Calu3 (cell line): ENCODE measurements at regions not wholly inside any gene's neighbourhood (a gene's known extent, or its start where the extent isn't known, plus 50 kb on each side); places are given as distances from the start of the nearest gene placed in this dataset.
"Not testable (repeated sequence)": the region's sequence is repeated elsewhere in the genome, so short reads cannot be mapped to it uniquely, and the experiment has no call there.

Experiments used
- BruUV-seq: library from RNA; stranded (reverse); fragments of 400-500 nt; replicated peaks from 2 replicates; lab custom pipeline; 2021; lab: Mats Ljungman, UMichigan
- CTCF ChIA-PET: fragments of 300-600 bp; sonication (Branson Sonifier 250); formaldehyde crosslinking; loops from one replicate; lab custom pipeline; 2022; ENCODE audit warnings: antibody characterized with exemption; lab: Charles Lee
- DNase-seq: peaks from one replicate; pipeline ENCODE4 v3.0.0; 2022
- H3K27ac Mint-ChIP-seq: one replicate; pipeline ENCODE4 v1.8.0; 2022; ENCODE audit warnings: mixed read lengths; ENCODE audit not compliant: unreplicated experiment
- H3K27me3 Mint-ChIP-seq: one replicate; pipeline ENCODE4 v1.8.0; 2022; ENCODE audit warnings: mixed read lengths; ENCODE audit not compliant: unreplicated experiment
- H3K36me3 Mint-ChIP-seq: one replicate; pipeline ENCODE4 v1.8.0; 2022; ENCODE audit warnings: mild to moderate bottlenecking, moderate library complexity, mixed read lengths; ENCODE audit not compliant: insufficient read depth, unreplicated experiment
- H3K4me1 Mint-ChIP-seq: one replicate; pipeline ENCODE4 v1.8.0; 2022; ENCODE audit warnings: mild to moderate bottlenecking, low read depth, mixed read lengths; ENCODE audit not compliant: unreplicated experiment
- H3K4me3 Mint-ChIP-seq: one replicate; pipeline ENCODE4 v1.8.0; 2022; ENCODE audit warnings: mild to moderate bottlenecking, low read depth, moderate library complexity, mixed read lengths; ENCODE audit not compliant: unreplicated experiment
- H3K9me3 Mint-ChIP-seq: one replicate; pipeline ENCODE4 v1.8.0; 2022; ENCODE audit warnings: low read depth, mixed read lengths; ENCODE audit not compliant: unreplicated experiment
- CTCF ChIP-seq: fragments of 200-600 bp; IDR thresholded peaks from one replicate; pipeline ENCODE4 v1.8.0; 2022; ENCODE audit warnings: antibody characterized with exemption; ENCODE audit not compliant: unreplicated experiment
- intact Hi-C: fragments of 100-400 bp; cut with micrococcal nuclease; formaldehyde crosslinking; loops from one replicate; pipeline ENCODE4 v1.10.0; 2022; ENCODE audit not compliant: unreplicated experiment

GRCh38 chr13:90938848-90939247 is 408.6 kb upstream of the MIR17HG start:
- no peak for TF ChIP-seq CTCF

GRCh38 chr13:90943946-90944345 is 403.5 kb upstream of the MIR17HG start:
- no peaks in the 10 kb centered on the region for H3K4me1 Mint-ChIP-seq

More at GRCh38 chr13:90938848-90939247, 408.6 kb upstream of the MIR17HG start:
- no peak for DNase-seq
- Mint-ChIP-seq H3K36me3 (no peaks in the 10 kb centered on the region), H3K27ac (no peak overlapping the region), H3K4me1 (no peaks in the 10 kb centered on the region), H3K9me3 (no peaks in the 10 kb centered on the region), H3K4me3 (no peak overlapping the region), H3K27me3 (no peaks in the 10 kb centered on the region)
- BruUV-seq = no TSS peak
- intact Hi-C loops = no loop called here
- CTCF ChIA-PET = no interaction called here

GRCh38 chr13:90945146-90945545 is 402.3 kb upstream of the MIR17HG start:
- H3K27me3 Mint-ChIP-seq, H3K27ac Mint-ChIP-seq, H3K9me3 Mint-ChIP-seq, CTCF ChIA-PET, intact Hi-C loops, DNase-seq, BruUV-seq, H3K4me1 Mint-ChIP-seq, H3K4me3 Mint-ChIP-seq, H3K36me3 Mint-ChIP-seq: not testable (repeated sequence)

More at GRCh38 chr13:90943946-90944345, 403.5 kb upstream of the MIR17HG start:
- BruUV-seq = no TSS peak
- Mint-ChIP-seq H3K4me3 (no peak overlapping the region), H3K27ac (no peak overlapping the region), H3K9me3 (no peaks in the 10 kb centered on the region), H3K36me3 (no peaks in the 10 kb centered on the region), H3K27me3 (no peaks in the 10 kb centered on the region)
- CTCF ChIA-PET = no interaction called here
- intact Hi-C loops = no loop called here
- TF ChIP-seq CTCF = no peak
- no peak for DNase-seq

- H3K27ac Mint-ChIP-seq, DNase-seq, H3K4me3 Mint-ChIP-seq, intact Hi-C loops, H3K4me1 Mint-ChIP-seq, H3K9me3 Mint-ChIP-seq, H3K27me3 Mint-ChIP-seq, BruUV-seq, H3K36me3 Mint-ChIP-seq, CTCF ChIA-PET: not testable (repeated sequence)
Measured at GRCh38 chr13:90946125-90946524, 401.4 kb upstream of the MIR17HG start.

- Mint-ChIP-seq H3K4me1 (no peaks in the 10 kb centered on the region), H3K27me3 (no peaks in the 10 kb centered on the region), H3K27ac (no peak overlapping the region), H3K4me3 (no peak overlapping the region), H3K9me3 (no peaks in the 10 kb centered on the region), H3K36me3 (no peaks in the 10 kb centered on the region)
- intact Hi-C loops = no loop called here
- BruUV-seq = no TSS peak
- no peak for TF ChIP-seq CTCF
- CTCF ChIA-PET = no interaction called here
- DNase-seq = no peak
Measured at GRCh38 chr13:90947976-90948375, 399.5 kb upstream of the MIR17HG start.
